ENCODE measurements at regions not wholly inside any gene's neighbourhood (a gene's known extent, or its start where the extent isn't known, plus 50 kb on each side); places are given as distances from the start of the nearest gene placed in this dataset.

GRCh38 chr14:99039331-99040041, 232.5 kb downstream of the BCL11B start:
- DNase-seq, result no peak

GRCh38 chr14:99040052-99040451, 231.9 kb downstream of the BCL11B start:
- DNase-seq, result no peak

- no peak for DNase-seq
Measured at GRCh38 chr14:99040711-99041110, 231.3 kb downstream of the BCL11B start.

- DNase-seq, result no peak
Measured at GRCh38 chr14:99041141-99041819, 230.7 kb downstream of the BCL11B start.

- no peak for DNase-seq
Measured at GRCh38 chr14:99041820-99042174, 230.2 kb downstream of the BCL11B start.

GRCh38 chr14:99042381-99043266, 229.4 kb downstream of the BCL11B start:
- no peak for DNase-seq

GRCh38 chr14:99043267-99043615, 228.8 kb downstream of the BCL11B start:
- DNase-seq, result no peak

- no peak for DNase-seq
Measured at GRCh38 chr14:99043756-99044155, 228.2 kb downstream of the BCL11B start.

- DNase-seq, result no peak
Measured at GRCh38 chr14:99047441-99048031, 224.5 kb downstream of the BCL11B start.

- no peak for DNase-seq
Measured at GRCh38 chr14:99050309-99050708, 221.7 kb downstream of the BCL11B start.

GRCh38 chr14:99052467-99052866, 219.5 kb downstream of the BCL11B start:
- DNase-seq, result no peak

- no peak for DNase-seq
Measured at GRCh38 chr14:99055019-99055418, 217.0 kb downstream of the BCL11B start.

- no peak for DNase-seq
Measured at GRCh38 chr14:99055816-99056215, 216.2 kb downstream of the BCL11B start.

- DNase-seq, result no peak
Measured at GRCh38 chr14:99057576-99058083, 214.4 kb downstream of the BCL11B start.

- no peak for DNase-seq
Measured at GRCh38 chr14:99058542-99058941, 213.5 kb downstream of the BCL11B start.

- no peak for DNase-seq
Measured at GRCh38 chr14:99062216-99062615, 209.8 kb downstream of the BCL11B start.

GRCh38 chr14:99062772-99063418, 209.1 kb downstream of the BCL11B start:
- DNase-seq, result no peak

- no peak for DNase-seq
Measured at GRCh38 chr14:99063620-99064225, 208.3 kb downstream of the BCL11B start.

GRCh38 chr14:99064262-99064954, 207.6 kb downstream of the BCL11B start:
- DNase-seq, result no peak

- DNase-seq, result no peak
Measured at GRCh38 chr14:99065551-99065950, 206.4 kb downstream of the BCL11B start.

GRCh38 chr14:99066378-99066777, 205.6 kb downstream of the BCL11B start:
- DNase-seq, result no peak

Measured in OCI-M1 (cell line).